GM18499 (cell line): ENCODE measurements at regions not wholly inside any gene's neighbourhood (a gene's known extent, or its start where the extent isn't known, plus 50 kb on each side); places are given as distances from the start of the nearest gene placed in this dataset.
"Not testable (repeated sequence)": the region's sequence is repeated elsewhere in the genome, so short reads cannot be mapped to it uniquely, and the experiment has no call there.

Experiments used
- ATAC-seq: cut with Tn5 transposase; IDR thresholded peaks from one replicate; pipeline ENCODE4 v1.9.1; 2021; ENCODE audit warnings: moderate number of reproducible peaks; ENCODE audit not compliant: insufficient read depth, unreplicated experiment

DNA sequence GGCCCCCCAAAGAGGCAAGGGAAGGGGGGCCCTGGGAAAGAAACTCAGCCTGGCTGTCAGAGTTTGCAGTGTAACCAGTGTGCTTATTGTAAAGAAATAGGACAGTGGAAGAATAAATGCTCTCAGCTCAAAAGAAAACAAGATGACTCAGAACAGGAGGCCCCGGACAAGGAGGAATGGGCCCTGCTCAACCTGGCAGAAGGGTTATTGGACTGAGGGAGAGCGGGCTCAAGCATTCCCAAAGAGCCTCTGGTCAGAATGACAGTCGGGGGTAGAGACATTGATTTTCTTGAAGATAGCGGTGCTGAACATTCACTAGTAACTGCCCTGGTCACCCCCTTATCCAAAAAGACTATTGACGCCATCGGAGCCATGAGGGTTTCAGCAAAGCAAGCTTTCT is 100.4 kb upstream of the OSBPL11 start:
- ATAC-seq: no peak

DNA sequence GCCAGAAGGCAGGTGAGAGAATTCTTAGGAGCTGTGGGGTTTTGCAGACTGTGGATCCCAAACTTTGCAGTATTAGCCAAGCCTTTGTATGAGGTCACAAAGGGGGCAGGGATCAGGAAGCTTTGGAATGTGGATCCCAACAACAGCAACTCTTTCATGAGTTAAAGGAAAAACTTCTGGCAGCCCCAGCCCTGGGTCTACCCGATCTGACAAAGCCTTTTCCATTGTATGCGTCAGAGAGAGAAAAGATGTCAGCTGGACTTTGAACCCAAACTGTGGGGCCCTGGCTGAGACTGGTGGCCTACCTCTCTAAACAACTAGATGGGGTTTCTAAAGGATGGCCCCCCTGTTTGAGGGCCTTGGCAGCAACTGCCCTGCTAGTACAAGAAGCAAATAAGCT is 101.8 kb upstream of the OSBPL11 start:
- not testable (repeated sequence) for ATAC-seq

DNA sequence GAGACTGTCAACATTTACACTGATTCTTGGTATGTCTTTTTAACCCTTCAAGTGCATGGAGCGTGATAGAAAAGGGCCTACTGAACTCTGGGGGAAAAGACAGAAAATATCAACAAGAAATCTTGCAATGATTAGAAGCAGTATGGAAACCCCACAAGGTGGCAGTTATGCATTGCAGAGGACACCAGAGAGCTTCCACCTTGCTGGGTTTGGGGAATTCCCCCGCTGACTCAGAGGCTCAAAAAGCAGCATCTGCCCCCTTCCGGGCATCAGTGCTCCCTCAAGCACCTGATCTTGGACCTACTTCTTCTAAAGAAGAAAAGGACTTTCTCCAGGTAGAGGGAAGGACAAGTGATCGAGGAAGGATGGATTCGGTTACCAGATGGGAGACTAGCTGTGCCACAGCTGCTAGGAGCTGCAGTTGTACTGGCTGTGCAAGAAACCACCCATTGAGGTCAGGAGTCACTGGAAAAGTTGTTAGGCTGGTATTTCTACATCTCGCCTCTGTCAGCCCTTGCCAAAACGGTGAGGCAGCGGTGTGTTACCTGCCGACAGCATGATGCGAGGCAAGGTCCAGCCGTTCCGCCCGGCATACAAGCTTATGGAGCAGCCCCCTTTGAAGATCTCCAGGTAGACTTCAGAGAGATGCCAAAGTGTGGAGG is 102.8 kb upstream of the OSBPL11 start:
- ATAC-seq: not testable (repeated sequence)

DNA sequence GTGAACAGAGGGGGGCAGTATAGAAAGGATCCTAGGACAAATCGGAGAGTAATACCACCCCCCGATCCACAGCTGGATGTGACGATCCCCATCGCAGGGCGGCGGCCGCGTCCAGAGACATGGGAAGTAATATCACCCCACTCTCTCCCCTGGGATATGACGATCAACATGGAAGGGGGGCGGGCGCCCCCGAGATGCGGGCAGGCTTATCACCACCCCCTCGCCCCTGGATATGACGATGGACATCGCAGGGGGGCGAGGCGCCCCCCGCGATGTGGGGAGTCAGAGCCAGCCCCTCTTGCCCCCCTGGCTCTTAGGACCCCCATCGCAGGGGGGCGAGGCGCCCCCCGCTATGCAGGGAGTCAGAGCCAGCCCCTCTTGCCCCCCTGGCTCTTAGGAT is 120.4 kb upstream of the OSBPL11 start:
- ATAC-seq: no peak

DNA sequence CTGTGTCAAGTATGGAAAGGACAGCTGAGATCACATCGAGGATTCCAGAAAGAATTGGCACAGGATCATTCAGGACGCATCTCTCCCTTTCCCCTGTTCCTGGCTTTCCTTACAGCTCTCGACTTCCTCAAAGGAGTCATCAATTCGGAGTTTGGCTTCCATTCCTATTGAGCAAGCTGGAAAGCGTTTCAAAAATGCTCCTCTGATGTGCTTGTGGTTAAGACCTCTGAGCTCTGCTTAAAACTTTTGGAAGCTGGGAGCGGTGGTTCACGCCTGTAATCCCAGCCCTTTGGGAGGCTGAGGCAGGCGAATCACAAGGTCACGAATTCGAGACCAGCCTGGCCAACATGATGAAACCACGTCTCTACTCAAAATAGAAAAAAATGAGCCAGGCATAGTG is 136.9 kb upstream of the OSBPL11 start:
- ATAC-seq: not testable (repeated sequence)

DNA sequence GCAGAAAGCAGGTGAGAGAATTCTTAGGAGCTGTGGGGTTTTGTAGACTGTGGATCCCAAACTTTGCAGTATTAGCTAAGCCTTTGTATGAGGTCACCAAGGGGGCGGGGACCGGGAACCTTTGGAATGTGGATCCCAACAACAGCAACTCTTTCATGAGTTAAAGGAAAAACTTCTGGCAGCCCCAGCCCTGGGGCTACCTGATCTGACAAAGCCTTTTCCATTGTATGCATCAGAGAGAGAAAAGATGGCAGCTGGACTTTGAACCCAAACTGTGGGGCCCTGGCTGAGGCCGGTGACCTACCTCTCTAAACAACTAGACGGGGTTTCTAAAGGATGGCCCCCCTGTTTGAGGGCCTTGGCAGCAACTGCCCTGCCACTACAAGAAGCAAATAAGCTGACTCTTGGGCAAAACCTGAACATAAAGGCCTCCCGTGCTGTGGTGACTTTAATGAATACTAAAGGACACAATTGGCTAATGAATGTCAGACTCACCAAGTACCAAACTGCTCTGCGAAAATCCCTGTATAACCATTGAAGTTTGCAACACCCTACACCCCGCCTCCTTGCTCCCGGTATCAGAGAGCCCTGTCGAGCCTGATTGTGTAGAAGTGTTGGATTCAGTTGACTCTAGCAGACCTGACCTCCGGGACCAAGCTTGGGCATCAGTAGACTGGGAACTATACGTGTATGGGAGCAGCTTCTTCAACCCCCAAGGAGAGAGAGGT is 146.9 kb upstream of the OSBPL11 start:
- ATAC-seq: not testable (repeated sequence)

DNA sequence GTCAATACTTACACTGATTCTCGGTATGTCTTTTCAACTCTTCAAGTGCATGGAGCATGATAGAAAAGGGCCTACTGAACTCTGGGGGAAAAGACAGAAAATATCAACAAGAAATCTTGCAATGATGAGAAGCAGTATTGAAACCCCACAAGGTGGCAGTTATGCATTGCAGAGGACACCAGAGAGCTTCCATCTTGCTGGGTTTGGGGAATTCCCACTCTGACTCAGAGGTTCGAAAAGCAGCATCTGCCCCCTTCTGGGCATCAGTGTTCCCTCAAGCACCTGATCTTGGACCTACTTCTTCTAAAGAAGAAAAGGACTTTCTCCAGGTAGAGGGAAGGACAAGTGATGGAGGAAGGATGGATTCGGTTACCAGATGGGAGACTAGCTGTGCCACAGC is 147.5 kb upstream of the OSBPL11 start:
- ATAC-seq: not testable (repeated sequence)

DNA sequence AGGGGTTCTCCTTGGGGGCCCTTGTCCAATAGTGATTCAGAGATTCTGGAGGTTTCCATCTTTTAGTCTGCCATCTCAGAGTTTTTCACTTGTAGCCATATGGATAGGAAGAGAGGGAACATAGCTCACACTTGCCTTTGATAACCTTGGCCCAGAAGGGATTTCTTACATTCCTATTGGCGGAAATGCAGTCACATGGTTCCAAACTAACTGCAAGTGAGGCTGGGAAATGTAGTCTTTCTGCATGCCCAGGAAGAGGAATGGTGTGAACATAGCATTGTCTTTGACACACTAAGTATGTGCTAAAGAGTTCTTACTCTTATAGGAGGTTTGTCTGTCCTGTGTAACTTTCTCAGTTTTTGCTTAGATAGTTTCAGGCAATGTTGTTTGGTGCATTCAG is 161.8 kb upstream of the OSBPL11 start:
- ATAC-seq: not testable (repeated sequence)

DNA sequence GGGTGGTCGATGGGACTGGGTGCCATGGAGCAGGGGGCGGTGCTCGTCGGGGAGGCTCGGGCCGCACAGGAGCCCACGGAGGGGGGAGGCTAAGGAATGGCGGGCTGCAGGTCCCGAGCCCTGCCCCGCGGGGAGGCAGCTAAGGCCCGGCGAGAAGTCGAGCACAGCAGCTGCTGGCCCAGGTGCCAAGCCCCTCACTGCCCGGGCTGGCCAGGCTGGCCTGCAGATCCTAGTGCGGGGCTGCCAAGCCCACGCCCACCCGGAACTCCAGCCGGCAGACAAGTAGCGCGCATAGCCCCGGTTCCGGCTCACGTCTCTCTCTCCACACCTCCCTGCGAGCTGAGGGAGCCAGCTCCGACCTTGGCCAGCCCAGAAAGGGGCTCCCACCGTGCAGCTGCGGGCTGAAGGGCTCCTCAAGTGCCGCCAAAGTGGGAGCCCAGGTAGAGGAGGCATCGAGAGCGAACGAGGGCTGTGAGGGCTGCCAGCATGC is 163.4 kb upstream of the OSBPL11 start:
- ATAC-seq: not testable (repeated sequence)

DNA sequence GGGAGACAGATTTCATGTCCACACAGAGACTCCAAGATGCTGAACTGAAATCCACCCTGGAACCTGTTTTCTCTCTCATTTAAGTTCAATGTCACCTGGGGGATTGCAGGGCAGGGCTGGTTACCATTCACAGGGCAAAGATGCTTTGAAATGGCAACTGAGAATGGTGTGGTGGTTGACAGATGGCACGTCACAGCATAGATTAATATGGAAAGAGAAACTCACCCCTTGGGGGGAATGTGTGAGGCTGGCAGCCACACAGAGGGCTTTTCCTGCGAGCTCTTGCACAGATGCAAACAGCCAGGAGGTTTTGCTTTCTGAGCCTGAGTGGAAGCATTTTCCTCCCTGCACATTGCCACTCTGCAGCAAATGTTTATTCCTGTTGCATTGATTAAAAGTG is 167.3 kb upstream of the OSBPL11 start:
- not testable (repeated sequence) for ATAC-seq

DNA sequence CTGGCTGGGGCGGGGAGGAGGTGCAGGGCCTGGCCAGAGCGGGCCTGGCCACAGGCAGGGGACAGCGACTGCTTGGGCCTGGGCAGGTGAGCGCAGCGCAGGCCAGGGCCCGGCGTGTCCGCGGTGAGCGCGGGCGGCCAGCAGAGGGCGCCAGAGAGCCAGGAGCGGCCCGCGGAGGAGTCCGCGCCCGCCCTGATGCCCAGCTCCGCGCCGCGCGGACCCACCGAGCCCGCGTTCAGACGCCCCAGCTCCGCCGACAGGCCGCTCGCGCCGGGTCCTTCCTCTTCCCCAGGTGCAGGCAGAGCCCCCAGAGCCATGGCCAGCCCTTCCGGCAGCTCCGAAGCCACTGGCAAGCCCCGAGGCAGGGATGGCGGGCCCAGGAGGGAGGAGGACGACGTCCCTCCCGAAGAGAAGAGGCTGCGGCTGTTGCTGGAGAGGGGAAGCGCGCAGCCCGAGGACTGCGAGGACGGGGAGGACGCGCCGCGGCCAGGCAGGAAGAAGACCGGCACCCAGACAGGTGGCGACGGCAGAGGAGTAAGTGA is 171.1 kb upstream of the OSBPL11 start:
- ATAC-seq: not testable (repeated sequence)

DNA sequence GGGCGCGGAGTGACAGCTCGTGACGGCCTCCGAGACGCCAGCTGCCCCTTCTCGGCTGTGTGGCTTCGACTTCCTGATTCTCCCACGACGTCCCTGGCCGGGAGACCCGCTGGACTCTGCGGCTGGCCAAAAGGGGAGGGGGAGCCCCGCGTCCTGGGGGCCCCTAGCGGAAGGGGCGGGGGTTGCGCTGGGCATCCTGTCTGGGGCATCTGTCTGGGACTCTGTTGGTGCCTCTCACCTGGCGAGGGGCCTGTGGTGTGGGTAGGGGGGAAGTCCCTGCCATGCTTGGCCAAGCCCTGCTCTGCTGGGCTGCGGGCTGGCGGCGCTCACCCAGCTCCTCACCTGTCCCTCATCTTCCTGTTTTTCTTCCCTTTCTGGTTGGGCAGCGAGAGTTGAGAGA is 171.6 kb upstream of the OSBPL11 start:
- ATAC-seq: not testable (repeated sequence)

DNA sequence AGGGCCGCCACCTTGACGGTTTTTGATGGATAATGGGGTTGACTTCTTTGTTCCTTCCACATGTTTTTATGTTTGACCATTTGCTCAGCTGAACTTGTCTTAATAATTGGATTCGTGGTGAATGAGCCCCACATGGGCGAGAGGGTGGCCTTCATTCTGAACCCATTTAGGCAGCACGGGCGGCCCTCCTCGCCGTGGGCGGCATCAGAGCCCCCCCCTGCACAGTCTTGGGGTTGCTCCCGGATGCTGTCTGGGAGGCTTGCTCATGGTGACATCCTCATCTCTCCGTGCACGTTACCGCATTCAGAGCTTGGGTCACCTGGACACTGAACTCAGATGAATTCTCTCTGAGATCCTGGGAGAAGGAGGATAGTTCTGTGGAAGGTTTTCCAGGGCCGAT is 172.3 kb upstream of the OSBPL11 start:
- ATAC-seq: no peak

DNA sequence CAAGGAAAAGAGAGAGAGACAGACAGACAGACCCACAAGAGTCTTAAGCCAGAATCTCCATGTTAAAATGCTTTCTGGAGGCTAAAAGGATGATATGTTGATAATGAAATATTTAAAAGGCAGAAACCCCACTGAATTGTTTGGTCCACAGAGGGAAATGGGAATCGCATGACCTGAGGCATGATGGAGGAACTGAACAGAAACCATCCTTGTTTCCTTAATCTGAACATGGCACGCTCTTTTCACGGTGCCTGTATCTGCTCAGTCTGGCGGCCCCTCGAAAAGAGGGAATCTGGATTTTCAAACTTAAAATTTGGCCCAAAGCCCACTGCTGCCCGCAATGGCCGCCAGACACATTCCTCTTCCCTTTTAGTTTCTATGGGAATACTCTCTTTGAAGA is 173.5 kb upstream of the OSBPL11 start:
- ATAC-seq: not testable (repeated sequence)

DNA sequence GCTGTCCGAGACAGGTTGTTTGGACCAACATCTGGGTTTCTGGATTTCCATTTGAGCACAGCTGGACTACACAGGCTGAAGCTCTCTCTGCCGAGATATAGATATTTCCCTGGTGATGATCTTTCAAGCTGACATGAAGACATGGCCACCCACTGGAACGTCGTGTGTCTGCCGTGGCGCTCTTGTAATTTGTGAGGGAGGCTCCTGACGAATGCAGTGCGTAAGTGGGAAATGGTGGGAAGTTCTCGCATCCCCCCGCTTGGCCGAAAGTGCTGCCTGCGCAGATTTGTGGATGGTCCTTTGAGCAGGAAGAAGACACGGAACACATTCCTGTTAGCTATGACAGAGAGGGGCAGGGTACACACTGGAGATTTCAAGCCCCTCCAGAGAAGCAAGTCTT is 176.2 kb upstream of the OSBPL11 start:
- ATAC-seq: not testable (repeated sequence)

DNA sequence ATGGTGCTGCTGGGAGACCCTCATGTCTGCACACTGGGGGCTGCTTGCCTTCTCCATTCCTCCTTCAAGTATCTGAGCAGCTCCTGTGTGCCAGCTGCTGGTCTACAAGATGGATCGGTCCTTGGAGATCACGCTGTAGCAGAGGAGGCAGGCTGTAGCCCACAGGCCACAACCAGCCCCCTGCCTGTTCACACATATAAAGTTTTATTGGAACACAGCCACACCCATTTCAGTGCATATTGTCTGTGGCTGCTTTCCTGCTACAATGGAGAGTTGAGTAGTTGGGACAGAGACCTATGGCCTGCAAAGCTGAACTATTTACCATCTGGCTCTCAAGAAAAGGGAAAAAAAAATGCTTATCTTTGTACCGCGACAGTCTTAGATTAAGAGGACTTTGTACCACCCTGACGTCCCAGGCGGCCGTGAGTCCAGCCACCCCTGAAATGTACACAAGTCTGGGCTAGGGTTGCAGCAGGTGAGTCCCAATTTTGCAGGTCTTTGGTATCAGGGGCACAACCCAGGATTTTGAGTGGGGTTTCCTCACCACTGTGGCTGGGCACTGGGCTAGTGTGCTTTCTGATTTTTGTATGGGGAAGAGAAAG is 179.2 kb upstream of the OSBPL11 start:
- not testable (repeated sequence) for ATAC-seq

DNA sequence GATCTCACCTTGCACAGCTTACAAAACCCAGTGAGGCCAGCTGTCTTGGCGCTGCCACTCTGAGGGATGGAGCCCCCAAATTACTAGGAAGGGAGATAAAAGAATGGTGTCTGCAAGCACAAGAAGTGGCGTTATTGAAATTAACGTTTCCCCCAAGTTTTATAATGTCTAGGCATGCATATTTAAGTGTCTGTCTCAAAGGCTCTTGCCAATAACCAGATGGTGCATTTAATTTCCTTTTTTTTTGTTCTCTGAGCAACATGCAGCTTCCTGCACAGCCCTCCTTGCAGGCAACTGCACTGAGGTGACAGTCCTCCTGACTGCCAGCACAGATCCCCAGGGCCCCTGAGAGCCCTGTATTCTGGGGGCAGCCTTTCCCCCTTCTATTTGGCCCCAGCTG is 179.8 kb upstream of the OSBPL11 start:
- not testable (repeated sequence) for ATAC-seq

DNA sequence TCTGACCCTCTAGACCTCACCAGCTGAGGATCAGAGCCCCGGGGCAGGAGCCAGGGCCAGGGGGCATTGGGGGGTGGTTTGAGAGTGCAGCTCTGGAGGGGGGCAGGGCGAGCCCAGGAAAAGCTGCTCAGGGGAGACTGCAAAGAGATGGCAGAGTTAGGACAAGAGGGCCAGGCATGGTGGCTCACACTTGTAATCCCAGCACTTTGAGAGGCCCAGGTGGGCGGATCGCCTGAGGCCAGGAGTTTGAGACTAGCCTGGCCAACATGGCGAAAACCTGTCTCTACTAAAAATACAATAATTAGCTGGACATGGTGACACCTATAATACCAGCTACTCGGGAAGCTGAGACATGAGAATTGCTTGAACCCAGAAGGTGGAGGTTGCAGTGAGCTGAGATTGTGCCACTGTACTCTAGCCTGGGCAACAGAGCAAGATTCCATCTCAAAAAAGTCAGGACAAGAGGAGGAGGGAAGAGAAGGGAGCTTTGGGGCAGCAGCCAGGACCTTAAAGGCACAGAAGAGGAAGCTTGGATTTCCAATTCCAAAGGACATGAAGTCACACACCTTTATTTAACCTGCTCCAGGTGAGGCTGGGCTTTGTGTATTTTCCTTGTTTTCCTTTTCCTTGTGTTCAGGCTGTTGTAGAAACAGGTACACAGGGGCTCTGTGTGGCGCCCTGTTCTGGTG is 180.5 kb upstream of the OSBPL11 start:
- ATAC-seq: not testable (repeated sequence)

DNA sequence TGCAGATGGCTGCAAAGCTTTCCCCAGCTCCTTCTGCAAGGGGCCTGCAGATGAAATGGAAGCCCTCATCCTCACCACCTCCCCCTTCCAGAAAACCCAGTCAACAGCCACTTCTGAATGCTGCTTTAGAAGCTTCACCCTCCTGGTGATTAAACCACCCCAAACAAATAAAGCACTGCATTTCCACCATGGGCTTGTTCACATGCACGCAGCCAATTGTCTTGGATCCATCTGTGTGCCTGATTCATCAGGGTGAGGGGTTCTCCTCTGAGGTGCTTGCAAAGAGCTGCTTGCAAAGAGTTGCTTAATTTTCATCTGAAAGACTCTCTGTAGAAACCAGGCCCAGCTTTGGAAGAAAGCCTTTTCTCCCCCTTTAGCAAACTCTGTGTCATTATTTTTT is 184.0 kb upstream of the OSBPL11 start:
- not testable (repeated sequence) for ATAC-seq

DNA sequence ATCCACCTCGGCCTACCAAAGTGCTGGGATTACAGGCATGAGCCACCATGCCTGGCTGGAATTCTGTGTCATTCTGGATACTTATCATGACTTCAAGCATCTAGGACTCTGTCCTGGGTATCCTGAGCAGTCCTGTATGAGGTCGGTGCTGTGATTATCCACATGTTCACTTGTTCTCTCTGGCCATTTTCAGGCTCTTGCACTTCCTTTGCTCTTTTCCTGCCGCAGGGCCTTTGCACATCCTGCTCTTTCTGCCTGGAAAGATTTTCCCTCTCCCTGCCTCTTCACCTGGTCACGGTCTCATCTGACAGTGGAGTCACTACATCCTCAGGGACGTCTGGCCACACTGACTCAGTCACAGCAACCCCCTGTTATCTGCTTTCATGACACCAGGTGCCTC is 184.6 kb upstream of the OSBPL11 start:
- ATAC-seq: not testable (repeated sequence)
